GM23248 (cell line): ENCODE measurements at regions not wholly inside any gene's neighbourhood (a gene's known extent, or its start where the extent isn't known, plus 50 kb on each side); places are given as distances from the start of the nearest gene placed in this dataset.

Experiments
- DNase-seq: peaks from one replicate; pipeline ENCODE4 v3.0.0-alpha.2; 2015
- H2AFZ ChIP-seq: fragments of 200-600 bp; sonication (generic); 2 replicates; pipeline ENCODE4 v1.6.1; 2016; ENCODE audit warnings: antibody characterized with exemption
- H3F3A ChIP-seq: fragments of 200-600 bp; sonication (generic); 2 replicates; pipeline ENCODE4 v1.6.1; 2016; ENCODE audit warnings: mild to moderate bottlenecking, antibody characterized with exemption, mixed run types; ENCODE audit not compliant: insufficient read depth
- H3K27ac ChIP-seq: fragments of 200-600 bp; sonication (generic); 2 replicates; pipeline ENCODE4 v1.5.1; 2016; ENCODE audit warnings: mild to moderate bottlenecking
- H3K27me3 ChIP-seq: fragments of 200-600 bp; sonication (generic); replicated peaks from 2 replicates; pipeline ENCODE4 v1.6.1; 2016; ENCODE audit warnings: mild to moderate bottlenecking; ENCODE audit not compliant: insufficient read depth
- H3K36me3 ChIP-seq: fragments of 200-600 bp; sonication (generic); 2 replicates; pipeline ENCODE4 v1.6.1; 2016; ENCODE audit warnings: low read depth, mild to moderate bottlenecking
- H3K4me1 ChIP-seq: fragments of 200-600 bp; sonication (generic); 2 replicates; pipeline ENCODE4 v1.6.1; 2016; ENCODE audit warnings: mild to moderate bottlenecking; ENCODE audit not compliant: insufficient read depth
- H3K4me2 ChIP-seq: fragments of 200-600 bp; sonication (generic); one replicate; pipeline ENCODE4 v1.6.1; 2016; ENCODE audit warnings: mild to moderate bottlenecking; ENCODE audit not compliant: unreplicated experiment
- H3K4me3 ChIP-seq: fragments of 200-600 bp; sonication (generic); 2 replicates; pipeline ENCODE4 v1.5.1; 2016; ENCODE audit warnings: mild to moderate bottlenecking
- H3K79me2 ChIP-seq: fragments of 200-600 bp; sonication (generic); 2 replicates; pipeline ENCODE4 v1.6.1; 2016; ENCODE audit warnings: mild to moderate bottlenecking; ENCODE audit not compliant: insufficient read depth
- H3K9ac ChIP-seq: fragments of 200-600 bp; sonication (generic); 2 replicates; pipeline ENCODE4 v1.6.1; 2016; ENCODE audit warnings: mild to moderate bottlenecking
- H3K9me2 ChIP-seq: fragments of 200-600 bp; sonication (generic); 2 replicates; pipeline ENCODE4 v1.6.1; 2016; ENCODE audit warnings: mixed run types, mild to moderate bottlenecking, moderate library complexity; ENCODE audit not compliant: insufficient read depth
- H3K9me3 ChIP-seq: fragments of 200-600 bp; sonication (generic); one replicate; pipeline ENCODE4 v1.6.1; 2017; ENCODE audit warnings: low read depth
- H4K20me1 ChIP-seq: fragments of 200-600 bp; sonication (generic); 2 replicates; pipeline ENCODE4 v1.6.0; 2016; ENCODE audit not compliant: insufficient read depth
- EZH2 ChIP-seq: fragments of 200-600 bp; sonication (generic); IDR thresholded peaks from 2 replicates; pipeline ENCODE4 v1.6.1; 2018; ENCODE audit warnings: antibody characterized with exemption, mild to moderate bottlenecking; ENCODE audit not compliant: insufficient read depth, poor library complexity, severe bottlenecking
- EZH2phosphoT487 ChIP-seq: fragments of 200-600 bp; sonication (generic); IDR thresholded peaks from 2 replicates; pipeline ENCODE4 v1.6.1; 2018; ENCODE audit warnings: antibody characterized with exemption, moderate library complexity, mild to moderate bottlenecking, low read depth; ENCODE audit not compliant: insufficient read depth
- WGBS, 2 experiments: methylation state at CpG; one replicate each; pipeline ENCODE4 v1.1.6; 2015 to 2017; ENCODE audit warnings: low lambda C conversion rate in 2 of 2, low coverage in 1 of 2; ENCODE audit errors: missing lambda C conversion rate in 2 of 2; 5-methylcytosine and 5-hydroxymethylcytosine counted together
- in situ Hi-C: fragments of 300-500 bp; cut with MboI; formaldehyde crosslinking; loops from 2 replicates; pipeline ENCODE4 v1.15.0; 2020

DNA sequence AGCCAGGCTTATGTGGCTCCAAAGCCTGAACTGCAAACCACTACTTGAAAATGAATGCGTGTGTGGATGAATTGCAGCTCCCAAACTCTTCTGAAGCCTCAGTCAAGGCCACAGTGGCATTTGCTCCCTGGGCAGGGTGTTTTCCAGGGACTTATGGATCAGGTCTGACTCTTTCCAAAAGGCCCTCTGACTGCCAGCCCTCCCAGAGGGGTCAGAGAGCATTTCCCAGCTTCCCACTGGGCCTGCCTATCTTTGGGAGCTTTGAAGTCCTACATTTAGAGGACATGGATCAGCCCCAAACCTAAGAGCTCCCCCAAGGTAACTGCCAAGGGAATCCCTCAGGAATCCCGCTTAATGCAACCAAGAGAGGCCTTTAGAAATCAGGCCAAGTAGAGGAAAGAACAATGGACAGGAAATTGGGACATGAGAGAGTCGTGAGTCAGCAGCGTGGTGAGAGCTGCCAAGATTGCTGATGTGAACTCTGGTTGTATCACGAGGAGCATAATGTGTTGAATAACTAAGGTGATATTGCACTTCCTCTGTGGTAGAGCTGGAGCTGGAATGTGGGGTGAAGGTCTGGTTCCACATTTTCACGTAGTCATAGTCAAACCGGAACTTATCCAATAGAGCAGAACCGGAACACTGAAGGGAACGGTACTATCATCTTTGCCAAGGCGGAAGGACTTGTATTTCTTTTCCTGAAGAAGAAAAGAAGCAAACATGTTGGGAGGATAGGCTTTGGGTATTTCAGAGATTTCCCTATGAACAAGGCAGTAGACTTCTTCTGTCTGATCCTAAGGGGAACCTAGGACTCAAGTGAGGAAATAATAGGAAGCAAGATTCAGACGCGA, 99.4 kb upstream of the JUN start:
- Histone ChIP-seq H3K79me2 (no peaks in the 10 kb centered on the region), H3K4me1 (peaks cover 56% of the 10 kb centered on the region), H3K4me3 (no peak overlapping the region), H4K20me1 (no peaks in the 10 kb centered on the region), H3K9me2 (no peaks in the 10 kb centered on the region), H3F3A (peaks cover 32% of the 10 kb centered on the region), H3K4me2 (peak overlapping the region; percentile 56), H3K36me3 (no peaks in the 10 kb centered on the region), H3K27me3 (no peaks in the 10 kb centered on the region), H3K9ac (peak overlapping the region; percentile 54), H2AFZ (no peak overlapping the region), H3K27ac (peak overlapping the region; percentile 81), H3K9me3 (no peaks in the 10 kb centered on the region)
- WGBS, 2 experiments, result 24 to 27% methylated on average over 12 of the region's 12 CpGs
- TF ChIP-seq EZH2 (no peak), EZH2phosphoT487 (no peak)
- peak; percentile 97 for DNase-seq
- in situ Hi-C loops, result no loop called here

DNA sequence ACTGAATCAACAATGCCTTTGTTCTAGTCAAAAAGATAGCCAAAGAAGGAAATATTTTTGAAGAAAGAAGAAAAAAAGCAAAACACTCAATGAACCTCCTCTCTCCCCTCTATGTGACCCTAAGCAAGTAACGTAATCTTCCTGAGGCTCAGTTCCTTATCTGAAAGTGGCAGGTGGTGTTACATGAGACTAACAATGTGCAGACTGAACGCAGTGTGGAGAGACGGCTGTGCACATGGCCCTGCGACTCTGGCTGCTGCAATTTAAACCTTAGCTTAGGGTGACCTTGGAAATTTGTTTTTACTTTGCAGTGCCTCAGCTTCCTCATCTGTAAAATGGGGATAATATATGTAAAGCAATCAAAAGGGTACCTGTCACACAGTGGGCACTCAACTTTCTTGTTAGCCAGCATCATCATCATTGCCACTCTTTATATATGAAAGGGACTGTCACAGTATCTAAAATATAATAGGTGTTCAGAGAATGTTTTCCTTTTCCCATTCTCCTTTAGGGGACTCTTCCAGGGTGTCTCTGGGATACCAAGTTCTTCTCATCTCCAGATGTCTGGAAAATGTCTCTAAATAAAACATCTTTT, 100.1 kb upstream of the JUN start:
- no peaks in the 10 kb centered on the region for H3K9me3 ChIP-seq
- no peak overlapping the region for H3K9ac ChIP-seq
- peak overlapping the region; percentile 81 for H3K27ac ChIP-seq
- peaks cover 55% of the 10 kb centered on the region for H3K4me1 ChIP-seq
- no peaks in the 10 kb centered on the region for H4K20me1 ChIP-seq
- no peak overlapping the region for H3K4me2 ChIP-seq
- no peak overlapping the region for H3K4me3 ChIP-seq
- TF ChIP-seq EZH2phosphoT487 (no peak), EZH2 (no peak)
- WGBS, 2 experiments, result 98 to 99% methylated on average over 4 of the region's 4 CpGs
- no peaks in the 10 kb centered on the region for H3K79me2 ChIP-seq
- H3K9me2 ChIP-seq, result no peaks in the 10 kb centered on the region
- H3F3A ChIP-seq, result peaks cover 28% of the 10 kb centered on the region
- H2AFZ ChIP-seq, result no peak overlapping the region
- no peaks in the 10 kb centered on the region for H3K27me3 ChIP-seq
- no peaks in the 10 kb centered on the region for H3K36me3 ChIP-seq
- in situ Hi-C loops, result no loop called here
- no peak for DNase-seq

DNA sequence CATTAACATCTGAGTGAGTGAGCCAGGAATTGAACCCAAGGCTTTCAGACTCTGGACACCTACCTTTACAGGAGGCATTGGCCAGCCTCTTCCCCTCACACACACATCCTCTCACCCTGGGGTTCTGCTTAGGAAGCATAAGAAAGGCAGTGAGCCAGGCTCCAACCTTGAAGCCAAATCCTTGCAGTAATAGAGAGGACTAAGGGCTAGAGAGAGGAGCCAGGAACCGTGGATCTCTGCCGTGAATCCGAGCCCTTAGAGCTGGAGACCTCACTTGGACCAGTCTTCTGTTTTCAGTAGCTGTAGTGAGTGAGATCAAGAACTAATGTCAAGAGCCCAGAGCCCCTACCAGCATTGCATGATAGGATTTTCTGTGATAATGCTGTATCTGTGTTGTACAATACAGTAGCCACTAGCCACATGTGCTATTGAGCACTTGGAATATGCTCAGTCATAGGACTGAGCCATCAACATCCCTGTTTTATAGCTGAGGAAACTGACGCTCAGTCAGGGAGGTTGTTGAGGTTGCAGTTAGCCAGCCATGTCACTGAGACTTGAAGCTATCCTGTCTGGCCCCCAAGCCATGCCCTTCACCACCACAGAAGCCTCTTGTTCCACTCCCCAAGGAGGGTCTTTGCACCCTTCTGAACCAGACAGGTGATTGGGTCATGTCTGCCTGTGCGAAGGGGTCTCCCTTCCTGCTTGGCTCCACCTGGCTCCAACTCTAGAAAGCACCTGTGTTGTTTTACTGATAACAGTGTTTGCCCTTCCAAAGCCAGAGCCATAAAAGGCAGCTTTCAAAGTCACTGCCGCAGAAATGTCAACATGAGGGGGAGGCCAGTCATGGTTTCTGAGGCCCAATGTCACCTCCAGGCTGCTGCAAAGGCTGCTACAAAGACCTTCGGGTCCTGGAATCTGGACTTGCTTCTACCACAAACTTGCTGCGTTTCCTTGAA, 101.1 kb upstream of the JUN start:
- TF ChIP-seq EZH2phosphoT487, result no peak
- no peak for TF ChIP-seq EZH2
- no peak overlapping the region for H3K27ac ChIP-seq
- no peak for DNase-seq
- H3K4me2 ChIP-seq, result no peak overlapping the region
- no peak overlapping the region for H3K9ac ChIP-seq
- peaks cover 45% of the 10 kb centered on the region for H3K4me1 ChIP-seq
- no peaks in the 10 kb centered on the region for H3K9me2 ChIP-seq
- in situ Hi-C loops, result no loop called here
- H3F3A ChIP-seq, result peaks cover 18% of the 10 kb centered on the region
- no peaks in the 10 kb centered on the region for H3K9me3 ChIP-seq
- no peaks in the 10 kb centered on the region for H3K36me3 ChIP-seq
- no peak overlapping the region for H2AFZ ChIP-seq
- no peak overlapping the region for H3K4me3 ChIP-seq
- no peaks in the 10 kb centered on the region for H4K20me1 ChIP-seq
- 50 to 58% methylated on average over 8 of the region's 8 CpGs for WGBS, 2 experiments
- no peaks in the 10 kb centered on the region for H3K27me3 ChIP-seq
- no peaks in the 10 kb centered on the region for H3K79me2 ChIP-seq

GRCh38 chr1:58885998-58886397, 102.2 kb upstream of the JUN start:
- Histone ChIP-seq H3K79me2 (no peaks in the 10 kb centered on the region), H3K27me3 (no peaks in the 10 kb centered on the region), H3K27ac (no peak overlapping the region), H3F3A (peaks cover 13% of the 10 kb centered on the region), H3K9me2 (no peaks in the 10 kb centered on the region), H3K4me1 (peaks cover 44% of the 10 kb centered on the region), H3K36me3 (no peaks in the 10 kb centered on the region), H4K20me1 (no peaks in the 10 kb centered on the region), H3K4me2 (no peak overlapping the region), H3K9me3 (no peaks in the 10 kb centered on the region), H3K9ac (no peak overlapping the region), H3K4me3 (no peak overlapping the region), H2AFZ (0 out of 2 replicates have a peak overlapping the region, but pooled peaks have one; percentile 13)
- TF ChIP-seq EZH2phosphoT487, result no peak
- no peak for TF ChIP-seq EZH2
- peak; percentile 55 for DNase-seq
- 40 to 44% methylated on average over 5 of the region's 5 CpGs for WGBS, 2 experiments
- in situ Hi-C loops, result no loop called here
